ENCODE measurements at regions not wholly inside any gene's neighbourhood (a gene's known extent, or its start where the extent isn't known, plus 50 kb on each side); places are given as distances from the start of the nearest gene placed in this dataset.

DNA sequence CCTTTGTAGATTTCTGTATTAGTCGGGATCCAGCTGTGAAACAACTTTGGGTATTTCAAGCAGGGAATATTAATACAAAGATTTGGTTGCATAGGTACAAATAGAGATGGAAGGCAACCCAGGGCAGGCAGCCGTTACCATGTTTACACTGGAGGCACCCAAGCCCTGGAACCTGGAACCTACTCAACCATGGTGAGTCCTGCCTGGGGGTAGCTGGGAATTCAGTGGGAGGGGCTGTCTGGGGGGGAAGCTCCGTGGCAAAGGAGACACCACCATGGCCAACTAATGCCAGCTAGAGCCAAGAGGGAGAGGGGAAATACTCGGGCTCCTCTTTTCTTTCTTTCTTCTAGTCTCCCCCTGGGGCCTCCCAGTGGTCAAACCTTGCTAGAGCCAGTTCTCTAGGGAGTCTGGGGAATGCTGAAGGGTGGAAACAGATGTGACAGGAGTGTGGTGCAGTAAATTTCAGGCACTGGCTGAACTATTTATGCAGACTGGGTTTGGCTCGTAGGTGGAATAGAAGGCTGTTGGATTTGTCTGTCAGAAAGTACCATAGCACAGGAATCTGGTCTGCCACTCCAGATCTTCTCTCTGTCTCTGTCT is 91.9 kb upstream of the CACNA1E start:
- no peaks in the 10 kb centered on the region for H3K4me1 ChIP-seq (ENCODE audit: control insufficient read depth, insufficient read depth, low read length)
- H2BK15ac ChIP-seq (ENCODE audit: low read depth, low read length), result no peak overlapping the region
- H3K9me1 ChIP-seq (ENCODE audit: insufficient read depth, low read length), result no peaks in the 10 kb centered on the region
- H3K9ac ChIP-seq (ENCODE audit: low read depth, low read length), result no peak overlapping the region
- no peak overlapping the region for H3K4me2 ChIP-seq (ENCODE audit: low read depth, low read length)
- no peak overlapping the region for H3K4me3 ChIP-seq (ENCODE audit: insufficient read depth, low read depth, low read length)
- no peak overlapping the region for H2BK20ac ChIP-seq (ENCODE audit: low read depth, low read length)
- no peaks in the 10 kb centered on the region for H3K36me3 ChIP-seq (ENCODE audit: control insufficient read depth, insufficient read depth, low read length)
- POLR2A ChIA-PET (ENCODE audit: unreplicated experiment), result no interaction called here
- no peak overlapping the region for H4K91ac ChIP-seq (ENCODE audit: insufficient read depth, low read depth, low read length)
- no CpG with 5 or more reads among the region's 5 CpGs for WGBS, 2 experiments (ENCODE audit: extremely low coverage in 2 of 2, insufficient read length in 1 of 2)
- H3K27ac ChIP-seq (ENCODE audit: insufficient read depth, low read length), result no peak overlapping the region
- no peaks in the 10 kb centered on the region for H3K27me3 ChIP-seq (ENCODE audit: control insufficient read depth, insufficient read depth, low read length)
- H2AFZ ChIP-seq (replicated peaks; ENCODE audit: low read length, poor library complexity), result no peak overlapping the region
- H2AK5ac ChIP-seq (ENCODE audit: low read depth, low read length), result no peak overlapping the region
- TF ChIP-seq, protein P1, sequence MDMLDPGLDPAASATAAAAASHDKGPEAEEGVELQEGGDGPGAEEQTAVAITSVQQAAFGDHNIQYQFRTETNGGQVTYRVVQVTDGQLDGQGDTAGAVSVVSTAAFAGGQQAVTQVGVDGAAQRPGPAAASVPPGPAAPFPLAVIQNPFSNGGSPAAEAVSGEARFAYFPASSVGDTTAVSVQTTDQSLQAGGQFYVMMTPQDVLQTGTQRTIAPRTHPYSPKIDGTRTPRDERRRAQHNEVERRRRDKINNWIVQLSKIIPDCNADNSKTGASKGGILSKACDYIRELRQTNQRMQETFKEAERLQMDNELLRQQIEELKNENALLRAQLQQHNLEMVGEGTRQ (IDR thresholded peaks at IDR 0.05; ENCODE audit: low read depth, low read length), result no peak
- TF ChIP-seq, protein P2, sequence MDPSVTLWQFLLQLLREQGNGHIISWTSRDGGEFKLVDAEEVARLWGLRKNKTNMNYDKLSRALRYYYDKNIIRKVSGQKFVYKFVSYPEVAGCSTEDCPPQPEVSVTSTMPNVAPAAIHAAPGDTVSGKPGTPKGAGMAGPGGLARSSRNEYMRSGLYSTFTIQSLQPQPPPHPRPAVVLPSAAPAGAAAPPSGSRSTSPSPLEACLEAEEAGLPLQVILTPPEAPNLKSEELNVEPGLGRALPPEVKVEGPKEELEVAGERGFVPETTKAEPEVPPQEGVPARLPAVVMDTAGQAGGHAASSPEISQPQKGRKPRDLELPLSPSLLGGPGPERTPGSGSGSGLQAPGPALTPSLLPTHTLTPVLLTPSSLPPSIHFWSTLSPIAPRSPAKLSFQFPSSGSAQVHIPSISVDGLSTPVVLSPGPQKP (IDR thresholded peaks at IDR 0.05; ENCODE audit: borderline replicate concordance, low read depth, low read length), result no peak
- TF ChIP-seq MXI1 (IDR thresholded peaks at IDR 0.05; ENCODE audit: borderline replicate concordance, low read depth, low read length), result no peak
- TF ChIP-seq CEBPB (IDR thresholded peaks at IDR 0.05; ENCODE audit: low read depth, low read length), result no peak
- TF ChIP-seq, protein P3, sequence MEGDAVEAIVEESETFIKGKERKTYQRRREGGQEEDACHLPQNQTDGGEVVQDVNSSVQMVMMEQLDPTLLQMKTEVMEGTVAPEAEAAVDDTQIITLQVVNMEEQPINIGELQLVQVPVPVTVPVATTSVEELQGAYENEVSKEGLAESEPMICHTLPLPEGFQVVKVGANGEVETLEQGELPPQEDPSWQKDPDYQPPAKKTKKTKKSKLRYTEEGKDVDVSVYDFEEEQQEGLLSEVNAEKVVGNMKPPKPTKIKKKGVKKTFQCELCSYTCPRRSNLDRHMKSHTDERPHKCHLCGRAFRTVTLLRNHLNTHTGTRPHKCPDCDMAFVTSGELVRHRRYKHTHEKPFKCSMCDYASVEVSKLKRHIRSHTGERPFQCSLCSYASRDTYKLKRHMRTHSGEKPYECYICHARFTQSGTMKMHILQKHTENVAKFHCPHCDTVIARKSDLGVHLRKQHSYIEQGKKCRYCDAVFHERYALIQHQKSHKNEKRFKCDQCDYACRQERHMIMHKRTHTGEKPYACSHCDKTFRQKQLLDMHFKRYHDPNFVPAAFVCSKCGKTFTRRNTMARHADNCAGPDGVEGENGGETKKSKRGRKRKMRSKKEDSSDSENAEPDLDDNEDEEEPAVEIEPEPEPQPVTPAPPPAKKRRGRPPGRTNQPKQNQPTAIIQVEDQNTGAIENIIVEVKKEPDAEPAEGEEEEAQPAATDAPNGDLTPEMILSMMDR (conservative IDR thresholded peaks at IDR 0.05; ENCODE audit: low read depth, low read length), result no peak
- no peak overlapping the region for H3K23ac ChIP-seq (ENCODE audit: low read depth, low read length)
- H3K14ac ChIP-seq (replicated peaks; ENCODE audit: low read depth, low read length), result no peak overlapping the region
- BruUV-seq (replicated peaks), result no TSS peak
- no peak for ATAC-seq (ENCODE audit: low read depth)
- H3K9me3 ChIP-seq (ENCODE audit: control insufficient read depth, insufficient read depth, low read length), result no peaks in the 10 kb centered on the region
- no peak overlapping the region for H4K8ac ChIP-seq (ENCODE audit: low read depth in 2 of 2, low read length in 2 of 2)
- no peak overlapping the region for H4K5ac ChIP-seq (ENCODE audit: low read depth, low read length)
- H2BK5ac ChIP-seq (ENCODE audit: low read depth, low read length, poor library complexity, severe bottlenecking), result no peak overlapping the region
- dilution Hi-C loops (cut with HindIII; ENCODE audit: low sequenced_read_pairs, unreplicated experiment), result no loop called here
- CTCF ChIA-PET, result no interaction called here
- no peak overlapping the region for H3K18ac ChIP-seq (ENCODE audit: low read depth, low read length)
- in situ Hi-C loops (cut with MboI; ENCODE audit: low sequenced_read_pairs), result no loop called here
- no peaks in the 10 kb centered on the region for H4K20me1 ChIP-seq (ENCODE audit: insufficient read depth, low read length)
- no peak for DNase-seq
- no peak overlapping the region for H2AK9ac ChIP-seq (replicated peaks; ENCODE audit: low read depth, low read length, poor library complexity)
- no peak overlapping the region for H3K56ac ChIP-seq (ENCODE audit: extremely low read depth, insufficient read depth, low read length)
- intact Hi-C loops (cut with micrococcal nuclease), result no loop called here
- no peak overlapping the region for H2BK120ac ChIP-seq (ENCODE audit: low read depth, low read length)
- H3K79me1 ChIP-seq (ENCODE audit: low read depth in 1 of 2, low read length in 2 of 2), result no peaks in the 10 kb centered on the region
- no peak overlapping the region for H3K4ac ChIP-seq (ENCODE audit: low read depth, low read length)

Data from IMR-90 (cell line).